ENCODE measurements at regions not wholly inside any gene's neighbourhood (a gene's known extent, or its start where the extent isn't known, plus 50 kb on each side); places are given as distances from the start of the nearest gene placed in this dataset.

DNA sequence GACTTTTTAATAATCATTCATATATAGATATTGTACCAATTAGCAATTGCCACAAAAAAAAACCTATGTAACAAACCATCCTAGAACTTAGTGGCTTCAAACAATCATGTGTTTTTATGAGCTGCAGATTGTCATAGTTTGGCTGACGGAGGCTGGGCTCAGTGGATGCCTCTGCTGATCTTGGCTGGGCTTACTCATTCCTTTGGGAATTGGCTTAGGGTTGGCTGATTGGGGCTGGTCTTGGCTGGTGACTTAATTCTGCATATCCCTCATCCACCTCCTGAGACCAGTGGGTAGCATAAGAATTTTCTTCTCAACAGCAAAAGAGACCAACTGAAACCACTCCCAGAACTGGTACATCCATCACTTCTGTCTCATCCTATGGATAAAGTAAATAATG is 57.9 kb upstream of the PHF21B start:
- dilution Hi-C loops (cut with MboI; ENCODE audit: extremely low pct_ligation_motif_present, low sequenced_read_pairs) (no loop called here), intact Hi-C loops (cut with micrococcal nuclease) (no loop called here)
- Histone ChIP-seq H3K4me3 (replicated peaks in 1 of 3; ENCODE audit: insufficient read depth in 1 of 3, low read depth in 1 of 3, low read length in 3 of 3) (no peak overlapping the region), H3K9me1 (replicated peaks; ENCODE audit: control insufficient read depth, extremely low read depth, insufficient read depth, low read length) (no peaks in the 10 kb centered on the region), H3K27me3 (ENCODE audit: control insufficient read depth in 2 of 2, insufficient read depth in 2 of 2, low read length in 2 of 2) (no peaks in the 10 kb centered on the region), H2AFZ (ENCODE audit: low read depth, low read length) (no peak overlapping the region), H3K4me1 (ENCODE audit: control insufficient read depth, extremely low read depth, insufficient read depth, low read length) (no peaks in the 10 kb centered on the region), H3K27ac (ENCODE audit: insufficient read depth, low read depth, low read length) (no peak overlapping the region), H3K36me3 (ENCODE audit: control insufficient read depth in 2 of 2, extremely low read depth in 1 of 2, insufficient read depth in 2 of 2, low read length in 2 of 2) (no peaks in the 10 kb centered on the region), H3K9ac (replicated peaks; ENCODE audit: extremely low read depth, insufficient read depth, low read length) (no peak overlapping the region), H3K79me2 (ENCODE audit: control insufficient read depth, insufficient read depth, low read length) (no peaks in the 10 kb centered on the region), H4K20me1 (replicated peaks; ENCODE audit: control insufficient read depth, extremely low read depth, insufficient read depth, low read length) (no peaks in the 10 kb centered on the region), H3K4me2 (ENCODE audit: insufficient read depth, low read length) (no peak overlapping the region), H3K9me3 (replicated peaks; ENCODE audit: control insufficient read depth, insufficient read depth, low read length) (no peaks in the 10 kb centered on the region)
- no peak for DNase-seq (ENCODE audit: low read depth, low spot score)
- ChIA-PET POLR2A (no interaction called here), CTCF (interaction anchor here (1.2 kb wide), 1 partner anchor 27 kb away, joined by 3 read pairs; no protein-coding TSS in a partner anchor)
- no TSS peak for BruUV-seq (replicated peaks)
- no peak for FAIRE-seq
- no peak for TF ChIP-seq POLR2AphosphoS5 (IDR thresholded peaks at IDR 0.05; ENCODE audit: insufficient read depth, low read depth, low read length)

DNA sequence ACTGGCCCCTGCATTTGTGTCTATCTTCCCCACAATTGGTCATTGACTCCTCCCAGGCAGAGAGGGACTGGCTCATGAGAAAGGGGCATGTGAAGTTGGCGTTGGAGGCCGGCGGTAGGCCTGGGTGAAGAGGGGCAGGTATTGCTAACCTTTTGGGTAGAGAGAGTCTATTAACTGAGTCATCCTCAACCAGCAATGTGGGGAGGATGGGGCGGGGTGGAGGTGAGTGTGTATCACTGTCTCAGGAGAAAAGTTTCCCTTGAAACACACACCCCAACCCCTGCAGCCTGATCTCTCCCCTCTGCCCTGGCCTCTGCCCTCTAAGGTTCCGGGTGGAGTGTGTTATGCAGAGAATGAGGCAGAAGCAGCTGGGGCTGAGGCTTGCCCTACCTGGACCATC is 60.1 kb upstream of the PHF21B start:
- ChIA-PET POLR2A (no interaction called here), CTCF (no interaction called here)
- intact Hi-C loops (cut with micrococcal nuclease) (no loop called here), dilution Hi-C loops (cut with MboI; ENCODE audit: extremely low pct_ligation_motif_present, low sequenced_read_pairs) (no loop called here)
- no peak for DNase-seq (ENCODE audit: low read depth, low spot score)
- Histone ChIP-seq H2AFZ (ENCODE audit: low read depth, low read length) (no peak overlapping the region), H3K27me3 (ENCODE audit: control insufficient read depth in 2 of 2, insufficient read depth in 2 of 2, low read length in 2 of 2) (no peaks in the 10 kb centered on the region), H3K9me1 (replicated peaks; ENCODE audit: control insufficient read depth, extremely low read depth, insufficient read depth, low read length) (no peaks in the 10 kb centered on the region), H3K9ac (replicated peaks; ENCODE audit: extremely low read depth, insufficient read depth, low read length) (no peak overlapping the region), H3K36me3 (ENCODE audit: control insufficient read depth in 2 of 2, extremely low read depth in 1 of 2, insufficient read depth in 2 of 2, low read length in 2 of 2) (no peaks in the 10 kb centered on the region), H3K4me3 (replicated peaks in 1 of 3; ENCODE audit: insufficient read depth in 1 of 3, low read depth in 1 of 3, low read length in 3 of 3) (no peak overlapping the region), H3K79me2 (ENCODE audit: control insufficient read depth, insufficient read depth, low read length) (no peaks in the 10 kb centered on the region), H3K4me2 (ENCODE audit: insufficient read depth, low read length) (no peak overlapping the region), H3K9me3 (replicated peaks; ENCODE audit: control insufficient read depth, insufficient read depth, low read length) (no peaks in the 10 kb centered on the region), H4K20me1 (replicated peaks; ENCODE audit: control insufficient read depth, extremely low read depth, insufficient read depth, low read length) (no peaks in the 10 kb centered on the region), H3K4me1 (ENCODE audit: control insufficient read depth, extremely low read depth, insufficient read depth, low read length) (no peaks in the 10 kb centered on the region), H3K27ac (ENCODE audit: insufficient read depth, low read depth, low read length) (no peak overlapping the region)
- no peak for FAIRE-seq
- TF ChIP-seq FOS (IDR thresholded peaks at IDR 0.05; ENCODE audit: borderline replicate concordance, insufficient read depth, low read length) (no peak), CTCF (IDR thresholded peaks at IDR 0.05; ENCODE audit: extremely low read depth in 1 of 2, insufficient read depth in 1 of 2, low read depth in 1 of 2, low read length in 2 of 2) (no peak), POLR2AphosphoS5 (IDR thresholded peaks at IDR 0.05; ENCODE audit: insufficient read depth, low read depth, low read length) (no peak), GATA2 (IDR thresholded peaks at IDR 0.05; ENCODE audit: insufficient read depth, insufficient read length, low read depth, low read length) (no peak), MAX (IDR thresholded peaks at IDR 0.05; ENCODE audit: insufficient read depth, insufficient read length) (no peak), POLR2A (IDR thresholded peaks at IDR 0.05; ENCODE audit: low read depth, low read length) (no peak), JUN (IDR thresholded peaks at IDR 0.05; ENCODE audit: borderline replicate concordance, insufficient read depth, insufficient read length, low read depth) (no peak), EZH2 (IDR thresholded peaks at IDR 0.05; ENCODE audit: borderline replicate concordance, low read depth, low read length, severe bottlenecking) (no peak), MYC (IDR thresholded peaks at IDR 0.05; ENCODE audit: low read depth, low read length) (no peak)
- BruUV-seq (replicated peaks): no TSS peak
